GM21576 (cell line): ENCODE measurements at regions not wholly inside any gene's neighbourhood (a gene's known extent, or its start where the extent isn't known, plus 50 kb on each side); places are given as distances from the start of the nearest gene placed in this dataset.

Source experiments
- ATAC-seq: cut with Tn5 transposase; IDR thresholded peaks from one replicate; pipeline ENCODE4 v1.9.1; 2021; ENCODE audit warnings: mild to moderate bottlenecking, moderate library complexity; ENCODE audit not compliant: unreplicated experiment

- ATAC-seq: no peak
Observed at GRCh38 chr2:138175066-138175465, 210.8 kb downstream of the HNMT start.

- no peak for ATAC-seq
Observed at GRCh38 chr2:138176862-138177439, 212.7 kb downstream of the HNMT start.

- no peak for ATAC-seq
Observed at GRCh38 chr2:138177693-138178092, 213.4 kb downstream of the HNMT start.

GRCh38 chr2:138180692-138181386, 216.6 kb downstream of the HNMT start:
- ATAC-seq: no peak

GRCh38 chr2:138182250-138182936, 218.1 kb downstream of the HNMT start:
- ATAC-seq: no peak

- ATAC-seq: no peak
Observed at GRCh38 chr2:138182937-138183312, 218.7 kb downstream of the HNMT start.

GRCh38 chr2:138183705-138184104, 219.4 kb downstream of the HNMT start:
- no peak for ATAC-seq

GRCh38 chr2:138184428-138184827, 220.2 kb downstream of the HNMT start:
- no peak for ATAC-seq

GRCh38 chr2:138185827-138186226, 221.6 kb downstream of the HNMT start:
- ATAC-seq: no peak

GRCh38 chr2:138187221-138187620, 222.9 kb downstream of the HNMT start:
- ATAC-seq: no peak

- ATAC-seq: no peak
Observed at GRCh38 chr2:138190999-138191398, 226.7 kb downstream of the HNMT start.

GRCh38 chr2:138193416-138194213, 229.3 kb downstream of the HNMT start:
- no peak for ATAC-seq

GRCh38 chr2:138201286-138201685, 237.0 kb downstream of the HNMT start:
- no peak for ATAC-seq

GRCh38 chr2:138202762-138203161, 238.5 kb downstream of the HNMT start:
- no peak for ATAC-seq

GRCh38 chr2:138205281-138205680, 241.0 kb downstream of the HNMT start:
- no peak for ATAC-seq

GRCh38 chr2:138207074-138207930, 243.0 kb downstream of the HNMT start:
- no peak for ATAC-seq

GRCh38 chr2:138209009-138209408, 244.7 kb downstream of the HNMT start:
- no peak for ATAC-seq

GRCh38 chr2:138210487-138210886, 246.2 kb downstream of the HNMT start:
- ATAC-seq: no peak

GRCh38 chr2:138212434-138212833, 248.2 kb downstream of the HNMT start:
- ATAC-seq: no peak

- no peak for ATAC-seq
Observed at GRCh38 chr2:138213084-138213483, 248.8 kb downstream of the HNMT start.

GRCh38 chr2:138213624-138214023, 249.4 kb downstream of the HNMT start:
- no peak for ATAC-seq
